ENCODE measurements at regions not wholly inside any gene's neighbourhood (a gene's known extent, or its start where the extent isn't known, plus 50 kb on each side); places are given as distances from the start of the nearest gene placed in this dataset.
A peak's percentile ranks its signal among the peaks of the same experiment; 100 is the strongest.
"Not testable (repeated sequence)": the region's sequence is repeated elsewhere in the genome, so short reads cannot be mapped to it uniquely, and the experiment has no call there.

DNA sequence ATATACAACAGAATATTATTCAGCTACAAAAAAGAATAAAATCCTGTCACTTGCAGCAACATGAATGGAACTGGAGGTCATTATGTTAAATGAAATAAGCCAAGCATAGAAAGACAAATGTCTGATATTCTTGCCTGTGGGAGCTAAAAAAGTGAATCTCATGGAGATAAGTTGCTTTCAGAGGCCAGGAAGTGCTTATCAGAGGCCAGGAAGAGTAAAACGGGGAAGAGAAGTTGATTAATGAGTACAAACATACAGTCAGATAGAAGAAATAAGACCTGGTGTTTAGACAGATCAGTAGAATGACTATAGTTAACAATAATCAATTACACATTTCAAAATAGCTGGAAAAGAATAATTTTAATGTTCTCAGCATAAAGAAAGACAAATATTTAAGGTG, 54.4 kb upstream of the CPHXL start:
- DNase-seq (ENCODE audit: low spot score) (no peak), ATAC-seq (no peak)
- intact Hi-C loops (cut with DNase I): no loop called here

- intact Hi-C loops (cut with DNase I): no loop called here
- no peak for DNase-seq (ENCODE audit: low spot score)
Observed at GRCh38 chr16:75781683-75782343, 55.5 kb upstream of the CPHXL start.

GRCh38 chr16:75787440-75787839, 61.1 kb upstream of the CPHXL start:
- DNase-seq (ENCODE audit: low spot score) (no peak), ATAC-seq (no peak)
- intact Hi-C loops (cut with DNase I): no loop called here

More at GRCh38 chr16:75781683-75782343, 55.5 kb upstream of the CPHXL start:
- no peak for ATAC-seq

DNA sequence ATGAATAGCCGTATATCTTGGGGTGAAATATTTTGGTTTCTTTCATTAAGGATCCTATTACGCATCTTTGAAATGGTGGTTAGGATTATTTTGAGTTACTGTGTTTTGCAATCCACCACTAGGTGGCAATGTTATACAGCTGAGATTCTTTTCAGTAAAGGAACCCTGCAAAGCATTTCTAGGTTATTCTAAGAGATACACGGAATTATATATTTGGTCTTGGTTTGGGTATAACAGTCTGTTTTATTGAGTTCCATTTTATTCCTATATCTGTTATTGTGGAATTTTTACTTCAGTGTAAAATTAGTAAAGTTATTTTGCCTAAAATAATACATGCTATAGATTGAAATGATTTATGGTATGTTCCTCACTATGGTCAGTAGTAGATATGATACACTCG, 62.9 kb upstream of the CPHXL start:
- DNase-seq (ENCODE audit: low spot score) (no peak), ATAC-seq (no peak)
- intact Hi-C loops (cut with DNase I): no loop called here

GRCh38 chr16:75792771-75793492, 66.6 kb upstream of the CPHXL start:
- DNase-seq (ENCODE audit: low spot score): no peak
- ATAC-seq: no peak
- intact Hi-C loops (cut with DNase I): loop anchor here (5.0 kb wide), 1 partner anchor 864 kb away; no protein-coding TSS in a partner anchor

DNA sequence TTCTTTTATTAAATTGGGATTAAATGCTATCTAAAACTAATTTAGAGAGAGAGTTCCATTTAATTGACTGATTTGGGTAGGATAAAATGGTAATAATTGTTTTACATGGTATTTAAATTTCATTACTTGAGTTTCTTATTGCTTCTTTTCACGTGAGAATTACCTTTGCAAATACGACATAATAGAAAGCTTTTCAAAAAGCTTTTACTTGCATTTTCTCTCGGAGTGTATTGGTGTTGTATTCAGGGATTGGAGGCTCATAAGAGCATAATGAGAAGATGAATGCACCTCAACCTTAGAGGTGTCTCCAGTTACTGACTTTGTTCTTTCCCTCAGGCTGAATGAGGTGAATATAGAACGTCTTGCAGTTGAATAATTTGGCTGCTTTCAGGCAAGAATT, 67.4 kb upstream of the CPHXL start:
- intact Hi-C loops (cut with DNase I): loop anchor here (5.0 kb wide), 1 partner anchor 864 kb away; no protein-coding TSS in a partner anchor
- no peak for DNase-seq (ENCODE audit: low spot score)
- no peak for ATAC-seq

DNA sequence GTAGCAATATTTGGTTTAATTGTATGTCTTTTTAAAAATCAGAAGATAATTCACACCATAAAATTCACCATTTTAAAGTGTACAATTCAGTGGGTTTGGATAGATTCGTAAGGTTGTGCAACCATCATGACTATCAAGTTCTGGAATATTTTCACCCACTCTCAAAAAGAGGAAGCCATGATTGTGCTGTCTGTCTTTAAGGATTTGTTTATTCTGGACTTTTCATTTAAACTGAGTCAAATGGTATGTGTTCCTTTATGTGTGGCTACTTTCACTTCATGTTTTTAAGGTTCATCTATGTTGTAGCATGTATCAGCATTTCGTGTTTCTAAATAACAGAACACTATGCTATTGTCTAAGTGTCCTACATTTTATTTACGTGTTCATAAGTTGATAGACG, 68.1 kb upstream of the CPHXL start:
- ATAC-seq (peak; percentile 56), DNase-seq (ENCODE audit: low spot score) (no peak)
- intact Hi-C loops (cut with DNase I): loop anchor here (5.0 kb wide), 1 partner anchor 863 kb away; no protein-coding TSS in a partner anchor

GRCh38 chr16:75798714-75799113, 72.4 kb upstream of the CPHXL start:
- ATAC-seq (no peak), DNase-seq (ENCODE audit: low spot score) (no peak)
- intact Hi-C loops (cut with DNase I): no loop called here

DNA sequence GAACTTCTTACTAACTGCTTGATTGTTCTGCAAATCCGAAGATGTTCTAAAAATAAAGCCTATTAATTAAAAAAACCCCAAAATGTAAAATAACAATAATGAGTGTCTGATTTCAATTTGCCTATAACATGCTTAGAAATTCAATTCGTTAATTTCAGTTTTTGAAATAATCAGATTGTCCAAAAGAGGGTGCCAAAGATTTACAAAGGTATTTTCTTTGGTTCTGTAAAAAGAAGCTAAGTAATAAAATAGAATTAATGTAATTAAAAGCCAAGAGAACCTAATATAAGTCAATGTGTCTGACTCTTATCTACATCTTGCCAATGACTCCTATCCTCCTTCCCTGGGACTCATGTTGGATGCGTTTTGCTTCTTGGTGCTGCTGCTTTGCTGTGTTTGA, 75.0 kb upstream of the CPHXL start:
- DNase-seq (ENCODE audit: low spot score): no peak
- no peak for ATAC-seq
- intact Hi-C loops (cut with DNase I): no loop called here

- ATAC-seq: no peak
- DNase-seq (ENCODE audit: low spot score): no peak
- intact Hi-C loops (cut with DNase I): no loop called here
Observed at GRCh38 chr16:75803753-75804152, 77.5 kb upstream of the CPHXL start.

DNA sequence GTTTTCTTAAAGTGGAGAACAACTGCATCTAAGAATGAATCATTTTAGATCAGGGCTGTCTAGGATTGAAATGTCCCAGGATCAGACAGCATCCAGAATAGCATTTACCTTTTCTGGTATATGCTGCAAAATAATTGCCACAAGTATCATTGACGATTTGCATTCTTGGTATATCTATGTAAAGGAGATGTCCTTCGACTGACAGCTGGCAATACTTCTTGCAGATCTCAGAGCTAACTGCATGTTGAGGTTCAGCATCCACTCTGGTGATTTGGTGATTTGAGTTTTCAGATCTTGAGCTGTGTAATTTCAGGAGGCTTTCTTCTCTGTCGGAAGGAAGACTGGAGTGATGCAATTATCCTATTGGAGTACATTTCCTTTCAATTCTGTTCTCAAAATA, 78.1 kb upstream of the CPHXL start:
- ATAC-seq: no peak
- DNase-seq (ENCODE audit: low spot score): no peak
- intact Hi-C loops (cut with DNase I): no loop called here

DNA sequence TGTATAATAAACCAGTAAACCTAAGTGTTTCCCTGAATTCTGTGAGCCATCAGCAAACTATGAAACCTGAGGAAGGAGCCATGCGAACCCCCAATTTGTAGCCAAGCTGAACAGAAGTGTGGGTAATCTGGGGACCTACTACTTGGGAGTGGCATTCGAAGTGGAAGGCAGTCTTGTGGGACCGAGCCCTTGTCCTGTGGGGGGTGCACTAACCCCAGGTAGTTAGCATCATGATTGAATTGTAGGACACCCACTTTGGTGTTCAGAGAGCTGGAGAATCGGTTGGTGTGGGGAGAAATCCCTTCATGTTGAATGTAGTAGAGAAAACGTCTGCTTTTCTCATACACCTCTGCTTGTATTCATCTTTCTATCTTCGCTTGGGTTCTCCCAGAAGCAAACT, 79.7 kb upstream of the CPHXL start:
- intact Hi-C loops (cut with DNase I): no loop called here
- ATAC-seq (no peak), DNase-seq (ENCODE audit: low spot score) (no peak)

DNA sequence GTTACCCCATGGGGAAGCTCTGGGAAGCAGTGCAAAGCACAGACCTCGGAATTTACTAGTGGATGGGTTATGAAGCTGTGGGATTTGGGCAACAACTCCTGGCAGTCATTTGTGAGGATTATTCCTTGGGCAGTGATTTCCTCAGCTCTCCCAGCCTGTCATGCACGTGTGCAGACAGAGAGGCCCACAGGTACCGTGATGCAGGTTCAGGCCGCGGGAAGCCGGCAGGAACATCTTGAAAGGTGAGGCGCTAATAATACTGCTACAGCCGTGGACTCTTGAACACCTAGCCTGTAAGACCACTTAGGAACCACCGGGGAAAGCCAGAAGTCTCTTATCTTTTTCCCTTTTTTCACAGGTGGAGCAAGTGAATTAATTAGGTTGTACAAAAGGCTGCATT, 80.2 kb upstream of the CPHXL start:
- ATAC-seq (no peak), DNase-seq (ENCODE audit: low spot score) (no peak)
- intact Hi-C loops (cut with DNase I): no loop called here

DNA sequence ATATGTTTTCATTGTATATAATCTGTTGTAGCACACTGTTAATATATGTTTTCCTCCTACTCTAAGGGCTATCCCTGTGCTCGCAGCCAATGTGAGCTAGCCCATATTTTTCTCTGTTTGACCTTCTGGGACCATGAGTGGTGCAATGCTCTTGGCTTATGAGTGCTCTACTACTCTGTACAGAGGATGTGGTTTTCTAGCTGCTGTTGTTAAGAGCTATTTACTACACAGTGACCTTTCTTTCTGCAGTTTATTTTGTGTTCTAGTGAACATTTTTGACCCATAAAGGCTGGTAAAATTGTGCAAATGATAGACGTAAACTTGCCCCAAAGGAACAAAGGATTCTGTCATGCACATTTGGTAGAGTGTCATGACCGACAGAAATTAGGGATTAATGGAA, 84.1 kb upstream of the CPHXL start:
- ATAC-seq (peak; percentile 90), DNase-seq (ENCODE audit: low spot score) (no peak)
- intact Hi-C loops (cut with DNase I): no loop called here

DNA sequence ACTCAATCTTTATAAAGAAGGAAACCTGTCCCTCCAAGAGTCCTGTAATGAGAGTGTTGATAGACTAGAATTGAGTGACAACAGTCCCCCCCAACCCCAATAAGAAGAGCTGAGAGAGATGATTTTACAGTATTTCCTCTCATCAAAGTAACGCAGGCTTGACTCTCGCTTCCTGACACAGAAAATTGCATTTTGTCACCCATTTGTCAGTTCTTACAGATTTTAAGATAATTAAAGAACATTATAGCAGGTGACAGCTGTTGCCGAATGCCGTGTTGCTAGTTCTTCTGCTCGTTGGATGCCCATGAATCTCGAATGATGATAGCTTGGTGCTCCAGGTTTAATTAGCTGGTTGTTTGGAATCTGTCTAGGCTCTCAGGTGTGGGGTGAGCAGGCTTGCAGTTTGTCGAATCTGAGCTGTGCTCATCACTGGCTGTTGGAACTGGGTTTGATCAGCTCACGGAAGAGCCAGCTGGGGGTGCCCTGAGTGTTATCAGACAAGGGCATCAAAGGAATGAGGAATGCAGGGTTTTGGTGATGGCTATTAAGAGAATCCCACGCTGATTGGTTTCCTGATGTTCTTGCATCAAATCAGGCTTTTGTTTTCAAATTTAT, 84.8 kb upstream of the CPHXL start:
- intact Hi-C loops (cut with DNase I): no loop called here
- ATAC-seq (no peak), DNase-seq (ENCODE audit: low spot score) (no peak)

DNA sequence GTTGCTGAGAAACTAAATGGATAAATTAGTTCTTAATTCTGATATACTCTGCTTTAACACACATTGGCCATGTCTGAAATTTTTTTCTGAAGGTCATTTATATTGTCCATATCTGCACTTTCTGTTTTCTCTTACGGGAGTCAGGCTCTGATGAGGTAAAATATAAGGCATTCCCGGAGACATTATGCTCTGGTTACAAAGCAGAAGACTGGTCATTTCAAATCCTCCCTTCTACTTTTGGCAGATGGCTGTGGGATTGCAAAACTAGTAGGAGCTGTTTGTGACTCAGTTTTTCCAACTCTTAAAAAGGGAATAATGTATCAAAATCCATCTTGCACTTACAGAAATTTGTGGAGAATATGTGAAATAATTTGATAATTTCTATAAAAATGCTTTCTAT, 92.2 kb upstream of the CPHXL start:
- intact Hi-C loops (cut with DNase I): no loop called here
- DNase-seq (ENCODE audit: low spot score) (no peak), ATAC-seq (no peak)

- ATAC-seq: no peak
- DNase-seq (ENCODE audit: low spot score): no peak
- intact Hi-C loops (cut with DNase I): no loop called here
Observed at GRCh38 chr16:75820672-75821071, 94.4 kb upstream of the CPHXL start.

GRCh38 chr16:75821117-75821516, 94.8 kb upstream of the CPHXL start:
- no peak for ATAC-seq
- DNase-seq (ENCODE audit: low spot score): no peak
- intact Hi-C loops (cut with DNase I): no loop called here

- intact Hi-C loops (cut with DNase I); ATAC-seq; DNase-seq (ENCODE audit: low spot score): not testable (repeated sequence)
Observed at GRCh38 chr16:75825750-75826149, 99.5 kb upstream of the CPHXL start.

DNA sequence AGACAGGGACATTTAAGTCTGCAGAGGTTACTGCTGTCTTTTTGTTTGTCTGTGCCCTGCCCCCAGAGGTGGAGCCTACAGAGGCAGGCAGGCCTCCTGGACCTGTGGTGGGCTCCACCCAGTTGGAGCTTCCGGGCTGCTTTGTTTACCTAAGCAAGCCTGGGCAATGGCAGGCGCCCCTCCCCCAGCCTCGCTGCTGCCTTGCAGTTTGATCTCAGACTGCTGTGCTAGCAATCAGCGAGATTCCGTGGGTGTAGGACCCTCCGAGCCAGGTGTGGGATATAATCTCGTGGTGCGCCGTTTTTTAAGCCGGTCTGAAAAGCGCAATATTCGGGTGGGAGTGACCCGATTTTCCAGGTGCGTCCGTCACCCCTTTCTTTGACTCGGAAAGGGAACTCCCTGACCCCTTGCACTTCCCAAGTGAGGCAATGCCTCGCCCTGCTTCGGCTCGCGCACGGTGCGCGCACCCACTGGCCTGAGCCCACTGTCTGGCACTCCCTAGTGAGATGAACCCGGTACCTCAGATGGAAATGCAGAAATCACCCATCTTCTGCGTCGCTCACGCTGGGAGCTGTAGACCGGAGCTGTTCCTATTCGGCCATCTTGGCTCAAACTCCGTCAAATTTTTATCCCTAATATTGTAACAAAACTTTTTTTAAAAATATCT, 101.2 kb upstream of the CPHXL start:
- ATAC-seq; intact Hi-C loops (cut with DNase I); DNase-seq (ENCODE audit: low spot score): not testable (repeated sequence)

Measured in sciatic nerve (tissue), 2 donors.